Activated CD8-positive, alpha-beta T cell treated with anti-CD3 and anti-CD28 coated beads for 36 hours (primary cell): ENCODE measurements at regions not wholly inside any gene's neighbourhood (a gene's known extent, or its start where the extent isn't known, plus 50 kb on each side); places are given as distances from the start of the nearest gene placed in this dataset.

Experiments
- ATAC-seq: fragments of 200-7000 bp; cut with Tn5 transposase; one replicate; pipeline ENCODE4 v1.10.0; 2021; ENCODE audit warnings: mild to moderate bottlenecking, moderate library complexity
- CTCF ChIA-PET: fragments of 350-600 bp; sonication (Branson Sonifier 250); formaldehyde crosslinking; loops from one replicate; lab custom pipeline; 2021; ENCODE audit warnings: antibody characterized with exemption; lab: Charles Lee
- POLR2A ChIA-PET: fragments of 350-600 bp; sonication (Branson Sonifier 250); formaldehyde crosslinking; loops from one replicate; lab custom pipeline; 2021; ENCODE audit warnings: antibody characterized with exemption; lab: Charles Lee
- DNase-seq: peaks from one replicate; pipeline ENCODE4 v3.0.0-alpha.2; 2020
- H3K27ac Mint-ChIP-seq: one replicate; pipeline ENCODE4 v1.8.0; 2021; ENCODE audit warnings: mild to moderate bottlenecking, mixed read lengths
- H3K27me3 Mint-ChIP-seq: one replicate; pipeline ENCODE4 v1.8.0; 2021; ENCODE audit warnings: mixed read lengths
- H3K36me3 Mint-ChIP-seq: one replicate; pipeline ENCODE4 v1.8.0; 2021; ENCODE audit warnings: low read depth, mixed read lengths
- H3K4me1 Mint-ChIP-seq: one replicate; pipeline ENCODE4 v1.8.0; 2021; ENCODE audit warnings: low read depth, mixed read lengths
- H3K4me3 Mint-ChIP-seq: one replicate; pipeline ENCODE4 v1.8.0; 2021; ENCODE audit warnings: mild to moderate bottlenecking, moderate library complexity, mixed read lengths
- H3K9me3 Mint-ChIP-seq: one replicate; pipeline ENCODE4 v1.8.0; 2021; ENCODE audit warnings: mixed read lengths
- CTCF ChIP-seq: fragments of 200-600 bp; IDR thresholded peaks from one replicate; pipeline ENCODE4 v1.8.0; 2022; ENCODE audit warnings: antibody characterized with exemption, mild to moderate bottlenecking
- intact Hi-C: fragments of 100-400 bp; cut with micrococcal nuclease; formaldehyde crosslinking; loops from one replicate; pipeline ENCODE4 v1.10.0; 2022

GRCh38 chr11:69936771-69937170 is 117.6 kb upstream of the FGF3 start:
- ChIA-PET POLR2A (no interaction called here), CTCF (no interaction called here)
- TF ChIP-seq CTCF, result no peak
- H3K9me3 Mint-ChIP-seq, result peaks cover 2% of the 10 kb centered on the region
- H3K4me3 Mint-ChIP-seq, result no peak overlapping the region
- peaks cover 8% of the 10 kb centered on the region for H3K27me3 Mint-ChIP-seq
- DNase-seq, result no peak
- no peaks in the 10 kb centered on the region for H3K36me3 Mint-ChIP-seq
- no peak for ATAC-seq
- intact Hi-C loops, result no loop called here
- H3K27ac Mint-ChIP-seq, result no peak overlapping the region
- no peaks in the 10 kb centered on the region for H3K4me1 Mint-ChIP-seq

- intact Hi-C loops, result no loop called here
- ATAC-seq (no peak), DNase-seq (no peak)
- H3K27me3 Mint-ChIP-seq, result peaks cover 8% of the 10 kb centered on the region
- peaks cover 2% of the 10 kb centered on the region for H3K9me3 Mint-ChIP-seq
- no peaks in the 10 kb centered on the region for H3K36me3 Mint-ChIP-seq
- no peaks in the 10 kb centered on the region for H3K4me1 Mint-ChIP-seq
- POLR2A ChIA-PET, result no interaction called here
- TF ChIP-seq CTCF, result no peak
- no peak overlapping the region for H3K4me3 Mint-ChIP-seq
- H3K27ac Mint-ChIP-seq, result no peak overlapping the region
- CTCF ChIA-PET, result no interaction called here
Observed at GRCh38 chr11:69938206-69938605, 119.0 kb upstream of the FGF3 start.

GRCh38 chr11:69939551-69940245 is 120.5 kb upstream of the FGF3 start:
- TF ChIP-seq CTCF, result no peak
- ChIA-PET CTCF (interaction anchor here (0.9 kb wide), 1 partner anchor 21 kb away, joined by 3 read pairs; no protein-coding TSS in a partner anchor), POLR2A (interaction anchor here (0.6 kb wide), 1 partner anchor 181 kb away, joined by 3 read pairs; no protein-coding TSS in a partner anchor)
- Mint-ChIP-seq H3K4me3 (no peak overlapping the region), H3K9me3 (peaks cover 2% of the 10 kb centered on the region), H3K4me1 (no peaks in the 10 kb centered on the region), H3K27me3 (peaks cover 8% of the 10 kb centered on the region), H3K27ac (no peak overlapping the region), H3K36me3 (no peaks in the 10 kb centered on the region)
- ATAC-seq (no peak), DNase-seq (no peak)
- intact Hi-C loops, result no loop called here

GRCh38 chr11:69940246-69940610 is 121.0 kb upstream of the FGF3 start:
- CTCF ChIA-PET, result interaction anchor here (0.9 kb wide), 1 partner anchor 21 kb away, joined by 3 read pairs; no protein-coding TSS in a partner anchor
- no peaks in the 10 kb centered on the region for H3K4me1 Mint-ChIP-seq
- DNase-seq (no peak), ATAC-seq (no peak)
- H3K27me3 Mint-ChIP-seq, result peaks cover 8% of the 10 kb centered on the region
- TF ChIP-seq CTCF, result no peak
- no peak overlapping the region for H3K4me3 Mint-ChIP-seq
- POLR2A ChIA-PET, result no interaction called here
- no peaks in the 10 kb centered on the region for H3K36me3 Mint-ChIP-seq
- intact Hi-C loops, result no loop called here
- peaks cover 2% of the 10 kb centered on the region for H3K9me3 Mint-ChIP-seq
- H3K27ac Mint-ChIP-seq, result no peak overlapping the region

GRCh38 chr11:69941546-69942332 is 122.5 kb upstream of the FGF3 start:
- DNase-seq (no peak), ATAC-seq (no peak)
- CTCF ChIA-PET, result no interaction called here
- H3K27me3 Mint-ChIP-seq, result peaks cover 8% of the 10 kb centered on the region
- no peaks in the 10 kb centered on the region for H3K9me3 Mint-ChIP-seq
- TF ChIP-seq CTCF, result no peak
- intact Hi-C loops, result no loop called here
- POLR2A ChIA-PET, result no interaction called here
- H3K27ac Mint-ChIP-seq, result no peak overlapping the region
- H3K4me3 Mint-ChIP-seq, result no peak overlapping the region
- H3K4me1 Mint-ChIP-seq, result no peaks in the 10 kb centered on the region
- H3K36me3 Mint-ChIP-seq, result no peaks in the 10 kb centered on the region
